ENCODE measurements at regions not wholly inside any gene's neighbourhood (a gene's known extent, or its start where the extent isn't known, plus 50 kb on each side); places are given as distances from the start of the nearest gene placed in this dataset.

GRCh38 chr7:45447296-45447695, 126.9 kb upstream of the ADCY1 start:
- no TSS peak for BruUV-seq (replicated peaks)
- Histone ChIP-seq H3K4me3 (replicated peaks in 1 of 3; ENCODE audit: insufficient read depth in 1 of 3, low read depth in 2 of 3, low read length in 3 of 3) (no peak overlapping the region), H3K27ac (ENCODE audit: extremely low read length, insufficient read depth, low read length) (no peak overlapping the region), H3K27me3 (ENCODE audit: control insufficient read depth in 1 of 2, insufficient read depth in 2 of 2, low read length in 2 of 2) (no peaks in the 10 kb centered on the region), H3K4me1 (ENCODE audit: insufficient read depth, low read length) (no peaks in the 10 kb centered on the region), H3K4me2 (ENCODE audit: low read depth, low read length) (no peak overlapping the region), H3K9me3 (ENCODE audit: low read length) (0 out of 2 replicates have a peak, but pooled peaks cover 4% of the 10 kb centered on the region), H4K20me1 (ENCODE audit: insufficient read depth, low read length) (no peaks in the 10 kb centered on the region), H2AFZ (ENCODE audit: low read length) (no peak overlapping the region), H3K9ac (ENCODE audit: insufficient read depth, low read depth, low read length) (no peak overlapping the region), H3K36me3 (replicated peaks in 1 of 2; ENCODE audit: control insufficient read depth in 1 of 2, insufficient read depth in 2 of 2, low read length in 2 of 2) (no peaks in the 10 kb centered on the region), H3K79me2 (ENCODE audit: insufficient read depth, low read length) (no peaks in the 10 kb centered on the region)
- WGBS (ENCODE audit: low lambda C conversion rate) = 36% methylated on average over 1 of the region's 1 CpG
- intact Hi-C loops (cut with micrococcal nuclease; ENCODE audit: unreplicated experiment) (no loop called here), in situ Hi-C loops (cut with HindIII; ENCODE audit: extremely low pct_ligation_motif_present, low pct_unique_long_range_greater_than_20kb) (no loop called here)
- no peak for ATAC-seq
- ChIA-PET CTCF (ENCODE audit: low intra/inter-chr PET ratio, low total read pairs) (no interaction called here), POLR2A (no interaction called here)
- TF ChIP-seq NR2F6 (IDR thresholded peaks at IDR 0.05) (no peak), NR2F6 (CRISPR knock-in tag; IDR thresholded peaks at IDR 0.05) (no peak), BORCS8-MEF2B (CRISPR knock-in tag; IDR thresholded peaks at IDR 0.05) (no peak), ATRX (CRISPR knock-in tag; IDR thresholded peaks at IDR 0.05; ENCODE audit: borderline replicate concordance) (no peak), ZNF605 (CRISPR knock-in tag; IDR thresholded peaks at IDR 0.05) (no peak), POLR2AphosphoS2 (IDR thresholded peaks at IDR 0.05; ENCODE audit: low read depth, low read length) (no peak), HNF4A (CRISPR knock-in tag; IDR thresholded peaks at IDR 0.05) (no peak), ADNP (CRISPR knock-in tag; IDR thresholded peaks at IDR 0.05) (no peak), MAZ (IDR thresholded peaks at IDR 0.05; ENCODE audit: borderline replicate concordance, low read depth, low read length) (no peak), MAZ (CRISPR knock-in tag; IDR thresholded peaks at IDR 0.05; ENCODE audit: low read depth) (no peak), POLR2G (IDR thresholded peaks at IDR 0.05; ENCODE audit: low read depth, low read length) (no peak), CBX5 (CRISPR knock-in tag; IDR thresholded peaks at IDR 0.05; ENCODE audit: borderline replicate concordance) (no peak), KMT2A (CRISPR knock-in tag; IDR thresholded peaks at IDR 0.05) (no peak), MIXL1 (CRISPR knock-in tag; IDR thresholded peaks at IDR 0.05) (no peak), ZNF362 (CRISPR knock-in tag; IDR thresholded peaks at IDR 0.05; ENCODE audit: borderline replicate concordance) (no peak), HNF4G (IDR thresholded peaks at IDR 0.05; ENCODE audit: borderline replicate concordance, low read depth, low read length) (no peak), HNF4G (CRISPR knock-in tag; IDR thresholded peaks at IDR 0.05; ENCODE audit: borderline replicate concordance, low read depth) (no peak), CCDC6 (CRISPR knock-in tag; IDR thresholded peaks at IDR 0.05) (no peak), FOXK1 (CRISPR knock-in tag; IDR thresholded peaks at IDR 0.05; ENCODE audit: borderline replicate concordance, low read depth) (no peak), MXD3 (CRISPR knock-in tag; IDR thresholded peaks at IDR 0.05) (no peak), FOXA3 (CRISPR knock-in tag; IDR thresholded peaks at IDR 0.05) (no peak), HOMEZ (CRISPR knock-in tag; IDR thresholded peaks at IDR 0.05; ENCODE audit: low read depth) (no peak)
- no peak for DNase-seq (ENCODE audit: low spot score)
- no peak for FAIRE-seq
